ENCODE measurements at regions not wholly inside any gene's neighbourhood (a gene's known extent, or its start where the extent isn't known, plus 50 kb on each side); places are given as distances from the start of the nearest gene placed in this dataset.
"Not testable (repeated sequence)": the region's sequence is repeated elsewhere in the genome, so short reads cannot be mapped to it uniquely, and the experiment has no call there.

DNA sequence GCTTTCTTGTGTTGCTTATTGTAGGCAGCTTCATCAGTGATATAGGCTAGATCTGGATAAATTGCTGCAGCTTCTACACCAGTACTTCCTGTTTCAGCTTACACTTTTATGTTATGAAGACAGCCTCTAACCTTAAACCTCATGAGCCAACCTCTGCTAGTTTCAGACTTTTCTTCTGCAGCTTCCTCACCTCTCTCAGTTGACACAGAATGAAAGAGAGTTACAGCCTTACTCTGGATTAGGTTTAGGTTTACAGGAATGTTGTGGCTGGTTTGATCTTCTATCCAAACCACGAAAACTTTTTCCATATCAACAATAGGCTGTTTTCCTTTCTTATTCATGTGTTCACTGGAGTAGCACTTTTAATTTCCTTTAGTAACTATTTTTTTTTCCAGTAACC is 76.9 kb upstream of the RNPC3 start:
- DNase-seq (ENCODE audit: low read depth) = no peak
- no peak for TF ChIP-seq CTCF (conservative IDR thresholded peaks at IDR 0.05; ENCODE audit: control insufficient read depth, insufficient read depth, low read depth, low read length)

DNA sequence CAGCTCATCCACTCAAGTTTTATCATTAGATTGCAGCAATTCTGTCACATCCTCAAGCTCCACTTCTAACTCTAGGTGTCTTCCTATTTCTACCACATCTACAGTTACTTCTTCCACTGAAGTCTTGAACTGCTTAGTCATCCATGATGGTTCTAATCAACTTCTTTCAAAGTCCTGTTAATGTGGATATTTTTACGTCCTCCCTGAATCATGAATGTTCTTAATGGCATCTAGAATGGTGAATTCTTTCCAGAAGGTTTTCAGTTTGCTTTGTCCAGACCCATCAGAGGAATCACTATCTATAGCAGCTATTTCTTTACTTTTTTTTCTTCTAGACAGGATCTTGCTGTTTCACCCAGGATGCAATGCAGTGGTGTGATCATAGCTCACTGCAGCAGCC is 78.0 kb upstream of the RNPC3 start:
- H3K4me3 ChIP-seq (ENCODE audit: control insufficient read depth, low read depth, low read length) = no peak overlapping the region
- DNase-seq (ENCODE audit: low read depth) = no peak
- no peak for TF ChIP-seq CTCF (conservative IDR thresholded peaks at IDR 0.05; ENCODE audit: control insufficient read depth, insufficient read depth, low read depth, low read length)

More for the DNA sequence above, 76.9 kb upstream of the RNPC3 start:
- no peak overlapping the region for H3K4me3 ChIP-seq (ENCODE audit: control insufficient read depth, low read depth, low read length)

DNA sequence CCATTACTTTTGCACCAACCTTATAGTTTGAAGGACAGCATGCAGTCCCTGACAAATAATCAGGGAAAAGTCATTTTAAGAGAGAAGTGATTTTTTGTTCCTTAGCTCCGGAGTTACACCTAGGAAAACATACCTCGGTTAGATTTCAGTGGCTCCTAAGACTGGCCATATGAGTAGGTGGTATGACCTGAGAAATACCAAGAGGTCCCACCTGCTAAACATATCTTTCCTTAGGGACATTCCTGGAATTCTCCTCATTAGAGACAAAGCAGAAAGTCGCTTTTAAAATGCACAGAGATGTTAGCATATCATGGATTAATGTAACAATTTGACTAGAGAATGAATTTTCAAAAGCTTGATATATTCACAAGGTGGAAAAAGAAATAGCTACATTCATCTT is 84.2 kb upstream of the RNPC3 start:
- TF ChIP-seq CTCF (conservative IDR thresholded peaks at IDR 0.05; ENCODE audit: control insufficient read depth, insufficient read depth, low read depth, low read length) = no peak
- H3K4me3 ChIP-seq (ENCODE audit: control insufficient read depth, low read depth, low read length) = no peak overlapping the region
- DNase-seq (ENCODE audit: low read depth) = no peak

GRCh38 chr1:103436568-103437100 is 88.9 kb upstream of the RNPC3 start:
- DNase-seq (ENCODE audit: low read depth); H3K4me3 ChIP-seq (ENCODE audit: control insufficient read depth, low read depth, low read length): not testable (repeated sequence)

GRCh38 chr1:103435443-103435842 is 90.1 kb upstream of the RNPC3 start:
- H3K4me3 ChIP-seq (ENCODE audit: control insufficient read depth, low read depth, low read length) = no peak overlapping the region
- no peak for DNase-seq (ENCODE audit: low read depth)
- no peak for TF ChIP-seq CTCF (conservative IDR thresholded peaks at IDR 0.05; ENCODE audit: control insufficient read depth, insufficient read depth, low read depth, low read length)

DNA sequence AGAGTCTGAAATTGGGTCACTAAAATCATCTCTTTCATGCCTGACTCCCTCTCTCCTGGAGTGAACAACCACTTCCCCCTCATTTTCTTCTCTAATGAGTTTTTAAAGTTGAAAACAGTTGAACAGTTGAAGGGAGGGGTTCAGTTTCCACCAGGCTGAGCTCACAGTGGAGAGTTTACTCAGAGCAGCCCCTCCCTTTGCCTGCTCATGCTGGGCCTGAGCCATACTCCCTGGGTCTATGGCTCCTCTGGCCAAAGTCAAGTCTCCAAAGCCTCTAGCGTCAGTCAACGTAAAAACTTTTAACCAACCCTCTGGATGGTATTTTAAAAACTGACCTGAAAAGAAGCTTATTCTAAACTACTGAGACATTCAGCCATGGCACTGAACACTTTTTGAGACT is 100.8 kb upstream of the RNPC3 start:
- no peak for DNase-seq (ENCODE audit: low read depth)
- TF ChIP-seq CTCF (conservative IDR thresholded peaks at IDR 0.05; ENCODE audit: control insufficient read depth, insufficient read depth, low read depth, low read length) = no peak

DNA sequence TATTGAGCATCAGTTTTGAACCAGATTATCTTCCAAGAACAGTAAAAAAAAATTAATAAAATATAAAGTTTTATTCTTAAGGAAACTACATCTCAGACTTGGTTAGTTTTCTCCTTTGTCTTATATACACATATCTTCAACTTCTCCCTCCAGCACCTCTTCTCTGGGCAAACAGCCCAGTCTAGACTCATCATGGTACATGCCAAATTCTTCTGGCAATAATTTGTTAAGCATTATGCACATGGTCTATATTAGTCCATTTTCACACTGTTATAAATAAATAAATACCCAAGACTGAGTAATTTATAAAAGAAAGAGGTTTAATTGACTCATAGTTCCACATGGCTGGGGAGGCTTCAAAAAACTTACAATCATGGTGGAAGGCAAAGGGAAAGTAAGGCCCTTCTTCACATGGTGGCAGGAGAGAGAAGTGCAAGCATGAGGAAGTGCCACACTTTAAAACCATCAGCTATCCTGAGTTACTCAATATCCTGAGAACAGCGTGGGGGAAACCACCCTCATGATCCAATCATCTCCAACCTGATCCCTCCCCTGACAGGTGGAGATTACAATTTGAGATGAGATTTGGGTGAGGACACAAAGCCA is 108.7 kb upstream of the RNPC3 start:
- TF ChIP-seq CTCF (conservative IDR thresholded peaks at IDR 0.05; ENCODE audit: control insufficient read depth, insufficient read depth, low read depth, low read length) = no peak
- H3K4me3 ChIP-seq (ENCODE audit: control insufficient read depth, low read depth, low read length) = no peak overlapping the region
- DNase-seq (ENCODE audit: low read depth) = peak; percentile 40

More for the DNA sequence above, 100.8 kb upstream of the RNPC3 start:
- no peak overlapping the region for H3K4me3 ChIP-seq (ENCODE audit: control insufficient read depth, low read depth, low read length)
